ENCODE measurements at regions not wholly inside any gene's neighbourhood (a gene's known extent, or its start where the extent isn't known, plus 50 kb on each side); places are given as distances from the start of the nearest gene placed in this dataset.

- TF ChIP-seq NRF1 (IDR thresholded peaks at IDR 0.05; ENCODE audit: low read depth, low read length) (no peak), CTBP2 (IDR thresholded peaks at IDR 0.05; ENCODE audit: borderline replicate concordance, insufficient read depth, insufficient read length, low read length) (no peak), EGR1 (IDR thresholded peaks at IDR 0.05; ENCODE audit: borderline replicate concordance, low read depth, low read length) (no peak), RXRA (IDR thresholded peaks at IDR 0.05; ENCODE audit: insufficient read depth, low read depth, low read length) (no peak)
Measured at GRCh38 chr18:51479736-51480135, 282.3 kb upstream of the MEX3C start (continued).
